ENCODE measurements at regions not wholly inside any gene's neighbourhood (a gene's known extent, or its start where the extent isn't known, plus 50 kb on each side); places are given as distances from the start of the nearest gene placed in this dataset.

DNA sequence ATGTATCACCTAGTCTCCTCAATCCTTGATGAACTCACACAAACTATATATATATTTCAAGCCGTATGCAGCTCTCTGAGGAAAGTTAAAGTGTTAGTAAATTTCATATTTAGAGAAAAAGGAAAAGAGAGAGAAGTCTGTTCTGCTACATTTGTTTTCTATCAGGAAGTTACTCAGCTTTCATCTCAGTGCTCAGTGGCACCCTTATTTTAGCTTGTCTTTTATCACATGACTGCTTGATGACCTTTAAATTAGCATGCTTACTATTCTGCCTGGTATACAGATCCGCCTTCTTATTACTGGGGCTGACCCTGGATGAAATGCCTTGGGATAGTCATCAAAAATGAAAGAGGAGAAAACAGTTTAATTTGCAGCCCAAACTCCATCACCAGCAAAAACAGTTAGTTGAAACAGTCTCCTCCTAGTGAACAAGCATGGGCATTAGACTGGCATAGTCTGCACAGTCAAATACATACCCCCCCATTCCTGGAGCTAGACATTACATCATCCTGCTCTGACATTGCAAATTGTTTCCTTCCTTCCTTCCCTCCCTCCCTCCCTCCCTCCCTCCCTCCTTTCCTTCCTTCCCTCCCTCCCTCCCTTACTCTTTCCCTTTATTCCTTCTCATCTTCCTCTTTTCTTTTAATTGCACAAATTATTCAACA is 215.7 kb downstream of the TMEM182 start:
- Mint-ChIP-seq H3K4me3 (no peak overlapping the region), H3K27me3 (ENCODE audit: low read depth) (no peaks in the 10 kb centered on the region), H3K27ac (ENCODE audit: unreplicated experiment) (no peak overlapping the region), H3K36me3 (ENCODE audit: low read depth) (no peaks in the 10 kb centered on the region), H3K9me3 (no peaks in the 10 kb centered on the region), H3K4me1 (peaks cover 14% of the 10 kb centered on the region)
- TF ChIP-seq, protein P1, sequence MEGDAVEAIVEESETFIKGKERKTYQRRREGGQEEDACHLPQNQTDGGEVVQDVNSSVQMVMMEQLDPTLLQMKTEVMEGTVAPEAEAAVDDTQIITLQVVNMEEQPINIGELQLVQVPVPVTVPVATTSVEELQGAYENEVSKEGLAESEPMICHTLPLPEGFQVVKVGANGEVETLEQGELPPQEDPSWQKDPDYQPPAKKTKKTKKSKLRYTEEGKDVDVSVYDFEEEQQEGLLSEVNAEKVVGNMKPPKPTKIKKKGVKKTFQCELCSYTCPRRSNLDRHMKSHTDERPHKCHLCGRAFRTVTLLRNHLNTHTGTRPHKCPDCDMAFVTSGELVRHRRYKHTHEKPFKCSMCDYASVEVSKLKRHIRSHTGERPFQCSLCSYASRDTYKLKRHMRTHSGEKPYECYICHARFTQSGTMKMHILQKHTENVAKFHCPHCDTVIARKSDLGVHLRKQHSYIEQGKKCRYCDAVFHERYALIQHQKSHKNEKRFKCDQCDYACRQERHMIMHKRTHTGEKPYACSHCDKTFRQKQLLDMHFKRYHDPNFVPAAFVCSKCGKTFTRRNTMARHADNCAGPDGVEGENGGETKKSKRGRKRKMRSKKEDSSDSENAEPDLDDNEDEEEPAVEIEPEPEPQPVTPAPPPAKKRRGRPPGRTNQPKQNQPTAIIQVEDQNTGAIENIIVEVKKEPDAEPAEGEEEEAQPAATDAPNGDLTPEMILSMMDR (conservative IDR thresholded peaks at IDR 0.05): no peak
- no peak for DNase-seq (ENCODE audit: low read depth, low spot score)

DNA sequence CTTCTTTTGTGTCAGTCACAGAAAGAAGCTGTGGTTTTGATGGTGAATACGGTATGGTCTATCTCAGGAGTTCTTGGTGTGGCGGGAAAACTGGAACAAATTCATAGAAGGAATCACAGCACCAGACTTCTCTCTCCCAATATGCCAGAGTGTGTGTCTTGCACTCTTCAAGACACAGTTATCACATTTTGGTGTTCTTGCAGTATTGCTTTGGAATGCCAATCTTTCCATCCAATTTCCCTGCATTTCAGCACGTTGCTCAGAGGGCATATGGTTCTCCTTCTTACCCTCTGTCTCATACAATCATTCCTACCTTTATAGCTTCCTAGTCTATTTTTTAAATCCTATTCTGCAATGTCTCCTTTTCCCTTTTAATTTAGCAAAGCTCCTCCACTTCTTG is 216.3 kb downstream of the TMEM182 start:
- Mint-ChIP-seq H3K36me3 (ENCODE audit: low read depth) (no peaks in the 10 kb centered on the region), H3K4me1 (peaks cover 14% of the 10 kb centered on the region), H3K9me3 (no peaks in the 10 kb centered on the region), H3K27ac (ENCODE audit: unreplicated experiment) (no peak overlapping the region), H3K27me3 (ENCODE audit: low read depth) (no peaks in the 10 kb centered on the region), H3K4me3 (no peak overlapping the region)
- TF ChIP-seq, protein P1 (conservative IDR thresholded peaks at IDR 0.05): no peak
- DNase-seq (ENCODE audit: low read depth, low spot score): no peak

DNA sequence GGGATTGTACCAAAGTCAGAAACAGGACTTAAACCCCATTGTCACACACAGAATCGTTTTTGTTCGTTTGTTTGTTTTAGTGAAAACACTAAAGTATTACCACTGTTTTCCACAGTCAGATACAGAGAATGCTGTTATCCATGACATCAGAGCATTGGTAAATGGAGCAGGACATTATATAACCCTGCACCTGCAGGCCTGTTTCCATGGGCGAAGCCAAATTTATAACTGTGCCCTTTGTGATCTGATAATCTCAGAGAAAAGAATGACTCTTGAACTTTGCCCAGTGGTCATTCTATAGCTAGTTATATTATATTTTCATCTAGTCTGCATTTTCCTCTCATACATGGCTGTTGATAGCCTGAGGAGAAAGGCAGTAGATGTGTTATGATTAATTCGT is 217.6 kb downstream of the TMEM182 start:
- Mint-ChIP-seq H3K9me3 (no peaks in the 10 kb centered on the region), H3K27ac (ENCODE audit: unreplicated experiment) (no peak overlapping the region), H3K4me3 (no peak overlapping the region), H3K27me3 (ENCODE audit: low read depth) (no peaks in the 10 kb centered on the region), H3K36me3 (ENCODE audit: low read depth) (no peaks in the 10 kb centered on the region), H3K4me1 (peaks cover 14% of the 10 kb centered on the region)
- TF ChIP-seq, protein P1 (conservative IDR thresholded peaks at IDR 0.05): no peak
- no peak for DNase-seq (ENCODE audit: low read depth, low spot score)

DNA sequence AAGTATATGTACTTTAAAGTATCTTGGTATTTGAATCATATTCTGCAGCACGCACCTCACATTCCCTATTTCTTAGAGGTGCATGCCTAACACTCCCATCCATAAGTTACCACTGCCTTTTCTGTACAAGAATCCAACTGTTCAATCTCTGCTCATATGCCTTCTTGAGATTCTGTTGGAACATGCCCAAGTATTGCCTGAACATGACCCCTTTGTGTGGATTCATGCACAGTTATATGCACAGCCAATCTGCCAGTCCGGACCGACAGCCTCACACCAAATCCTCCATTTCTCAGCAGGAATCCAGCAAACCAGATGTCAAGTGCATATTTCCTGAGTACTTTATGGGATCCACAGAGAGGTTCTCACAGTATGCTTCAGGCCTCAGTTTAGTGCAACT is 222.0 kb downstream of the TMEM182 start:
- H3K4me1 Mint-ChIP-seq: no peaks in the 10 kb centered on the region
- H3K36me3 Mint-ChIP-seq (ENCODE audit: low read depth): no peaks in the 10 kb centered on the region
- TF ChIP-seq, protein P1 (conservative IDR thresholded peaks at IDR 0.05): no peak
- DNase-seq (ENCODE audit: low read depth, low spot score): no peak
- H3K27me3 Mint-ChIP-seq (ENCODE audit: low read depth): no peaks in the 10 kb centered on the region
- H3K27ac Mint-ChIP-seq (ENCODE audit: unreplicated experiment): no peak overlapping the region
- H3K9me3 Mint-ChIP-seq: no peaks in the 10 kb centered on the region
- no peak overlapping the region for H3K4me3 Mint-ChIP-seq

DNA sequence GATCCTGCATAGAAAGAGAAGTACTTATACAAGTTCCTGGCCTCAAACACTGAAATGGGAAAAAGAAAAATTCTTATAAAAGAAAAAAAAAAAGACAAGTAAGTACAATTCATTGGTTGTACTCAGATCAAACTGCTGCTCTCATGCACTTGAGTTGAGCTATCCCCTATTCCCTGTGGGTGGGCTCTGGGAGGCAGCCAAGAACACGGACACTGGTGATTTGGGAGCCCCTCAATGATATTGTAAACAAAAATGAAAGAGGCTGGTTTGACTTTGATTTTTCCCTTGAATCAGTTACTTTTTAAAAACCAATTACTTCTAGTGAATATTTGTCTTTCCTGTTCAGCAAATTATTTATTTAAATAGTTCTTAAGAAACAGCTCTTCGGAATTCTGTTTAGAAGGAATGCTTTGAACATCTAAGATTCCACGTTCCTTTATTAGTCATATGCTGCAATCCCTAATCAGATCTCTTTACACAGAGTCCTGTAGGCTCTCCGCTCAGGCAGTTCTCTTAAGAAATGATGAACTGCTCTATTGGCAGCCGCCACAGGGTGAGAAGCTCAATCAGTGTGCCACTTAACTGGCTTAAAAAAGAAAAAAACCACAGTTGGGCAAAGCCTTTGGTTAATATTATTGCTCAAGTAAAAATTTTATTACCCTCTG is 225.1 kb downstream of the TMEM182 start:
- TF ChIP-seq, protein P1 (conservative IDR thresholded peaks at IDR 0.05): no peak
- Mint-ChIP-seq H3K4me3 (no peak overlapping the region), H3K27ac (ENCODE audit: unreplicated experiment) (no peak overlapping the region), H3K4me1 (no peaks in the 10 kb centered on the region), H3K36me3 (ENCODE audit: low read depth) (no peaks in the 10 kb centered on the region), H3K9me3 (peaks cover 2% of the 10 kb centered on the region), H3K27me3 (ENCODE audit: low read depth) (no peaks in the 10 kb centered on the region)
- no peak for DNase-seq (ENCODE audit: low read depth, low spot score)

Measured in neural crest cell (in vitro differentiated cells).